Lung (tissue), 11 donors: ENCODE measurements at regions not wholly inside any gene's neighbourhood (a gene's known extent, or its start where the extent isn't known, plus 50 kb on each side); places are given as distances from the start of the nearest gene placed in this dataset.
A peak's percentile ranks its signal among the peaks of the same experiment; 100 is the strongest.

Experiments
- ATAC-seq: fragments of 200-7000 bp; cut with Tn5 transposase; one replicate; pipeline ENCODE4 v1.9.1; 2020; ENCODE audit warnings: moderate number of reproducible peaks; ENCODE audit not compliant: insufficient read depth, low FRiP score
- DNase-seq, 3 donors: peaks; one replicate each; pipeline ENCODE4 v3.0.0-alpha.2; 2013 to 2017
- H3K27ac ChIP-seq, 2 donors: one replicate each; pipeline ENCODE4 v1.5.1; 2013; ENCODE audit warnings: mild to moderate bottlenecking in 2 of 2, moderate library complexity in 2 of 2, control low read depth in 1 of 2, inconsistent platforms in 1 of 2, low read depth in 1 of 2, low read length in 1 of 2
- H3K27me3 ChIP-seq, 3 donors: one replicate each; pipeline ENCODE4 v1.5.1; 2013; ENCODE audit warnings: low read length in 2 of 3; ENCODE audit not compliant: control insufficient read depth in 3 of 3, insufficient read depth in 3 of 3
- H3K36me3 ChIP-seq, 4 donors: one replicate each; pipeline ENCODE4 v1.5.1; 2013; ENCODE audit warnings: low read length in 4 of 4, mild to moderate bottlenecking in 1 of 4, moderate library complexity in 1 of 4; ENCODE audit not compliant: control insufficient read depth in 4 of 4, insufficient read depth in 4 of 4
- H3K4me1 ChIP-seq, 5 donors: one replicate each; pipeline ENCODE4 v1.5.1; 2013; ENCODE audit warnings: low read length in 5 of 5, mild to moderate bottlenecking in 2 of 5, moderate library complexity in 1 of 5; ENCODE audit not compliant: control insufficient read depth in 5 of 5, insufficient read depth in 5 of 5
- H3K4me3 ChIP-seq: one replicate; pipeline ENCODE4 v1.5.1; 2013; ENCODE audit warnings: mild to moderate bottlenecking, control low read depth, moderate library complexity
- H3K9ac ChIP-seq, 2 donors: one replicate each; pipeline ENCODE4 v1.5.1; 2013; ENCODE audit warnings: low read length in 2 of 2, control low read depth in 1 of 2; ENCODE audit not compliant: insufficient read depth in 1 of 2
- H3K9me3 ChIP-seq, 4 donors: one replicate each; pipeline ENCODE4 v1.5.1; 2013; ENCODE audit warnings: low read length in 3 of 4, mild to moderate bottlenecking in 1 of 4, moderate library complexity in 1 of 4; ENCODE audit not compliant: control insufficient read depth in 4 of 4, insufficient read depth in 3 of 4
- WGBS, 2 donors: extraction: QIAGEN DNeasy Blood & Tissue Kit; methylation state at CpG; one replicate each; pipeline ENCODE4 v1.1.7; 2013; 5-methylcytosine and 5-hydroxymethylcytosine counted together
- TF ChIP-seq, protein P1 (sequence below): IDR thresholded peaks from 2 replicates; pipeline ENCODE4 v1.5.1; 2012; ENCODE audit warnings: mild to moderate bottlenecking; ENCODE audit errors: control extremely low read depth, extremely low read depth
- donor health status: control.
- donor health status: control.
- donor health status: Bipolar disorder and iron deficiency.
- donor health status: healthy.
- donor health status: DM: yes; HTN: yes; CAD: no.

DNA sequence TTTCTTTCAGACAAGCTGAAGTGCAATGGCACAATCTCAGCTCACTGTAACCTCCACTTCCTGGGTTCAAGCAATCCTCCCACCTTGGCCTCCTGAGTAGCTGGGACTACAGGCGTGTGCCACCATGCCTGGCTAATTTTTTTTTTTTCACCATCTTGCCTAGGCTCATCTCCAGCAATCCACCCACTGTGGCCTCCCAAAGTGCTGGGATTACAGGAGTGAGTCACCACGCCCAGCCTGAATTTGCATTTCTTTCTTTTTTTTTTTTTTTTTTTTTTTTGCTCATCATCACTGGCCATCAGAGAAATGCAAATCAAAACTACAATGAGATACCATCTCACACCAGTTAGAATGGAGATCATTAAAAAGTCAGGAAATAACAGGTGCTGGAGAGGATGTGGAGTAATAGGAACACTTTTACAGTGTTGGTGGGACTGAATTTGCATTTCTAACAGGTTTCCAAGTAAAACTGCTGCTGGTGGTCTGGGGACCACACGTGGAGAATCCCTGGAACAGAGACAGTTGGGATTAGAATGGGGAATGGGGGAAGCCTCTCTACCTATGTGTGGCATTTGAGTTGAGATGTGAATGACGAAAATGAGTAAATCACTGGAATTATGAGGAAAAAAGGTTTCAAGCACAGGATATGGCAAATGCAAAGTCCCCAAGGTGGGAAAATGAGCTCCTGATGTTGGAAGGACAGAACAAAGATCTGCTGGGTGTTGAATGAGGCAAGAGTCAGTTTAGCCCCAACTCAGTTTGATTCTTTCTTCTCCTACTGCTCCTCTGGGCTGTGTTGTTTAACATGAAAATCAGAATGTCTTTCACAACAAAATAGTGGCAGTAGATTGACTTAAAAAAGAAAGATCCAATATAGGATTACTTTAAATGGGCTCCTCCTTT is 88.8 kb upstream of the MAP4K4 start:
- TF ChIP-seq, protein P1, sequence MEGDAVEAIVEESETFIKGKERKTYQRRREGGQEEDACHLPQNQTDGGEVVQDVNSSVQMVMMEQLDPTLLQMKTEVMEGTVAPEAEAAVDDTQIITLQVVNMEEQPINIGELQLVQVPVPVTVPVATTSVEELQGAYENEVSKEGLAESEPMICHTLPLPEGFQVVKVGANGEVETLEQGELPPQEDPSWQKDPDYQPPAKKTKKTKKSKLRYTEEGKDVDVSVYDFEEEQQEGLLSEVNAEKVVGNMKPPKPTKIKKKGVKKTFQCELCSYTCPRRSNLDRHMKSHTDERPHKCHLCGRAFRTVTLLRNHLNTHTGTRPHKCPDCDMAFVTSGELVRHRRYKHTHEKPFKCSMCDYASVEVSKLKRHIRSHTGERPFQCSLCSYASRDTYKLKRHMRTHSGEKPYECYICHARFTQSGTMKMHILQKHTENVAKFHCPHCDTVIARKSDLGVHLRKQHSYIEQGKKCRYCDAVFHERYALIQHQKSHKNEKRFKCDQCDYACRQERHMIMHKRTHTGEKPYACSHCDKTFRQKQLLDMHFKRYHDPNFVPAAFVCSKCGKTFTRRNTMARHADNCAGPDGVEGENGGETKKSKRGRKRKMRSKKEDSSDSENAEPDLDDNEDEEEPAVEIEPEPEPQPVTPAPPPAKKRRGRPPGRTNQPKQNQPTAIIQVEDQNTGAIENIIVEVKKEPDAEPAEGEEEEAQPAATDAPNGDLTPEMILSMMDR, result no peak
- H3K27ac ChIP-seq, result no peak overlapping the region
- no peak overlapping the region for H3K4me3 ChIP-seq
- H3K4me1 ChIP-seq, result peaks cover 0 to 9% (median 0%) of the 10 kb centered on the region in 5 donors
- H3K36me3 ChIP-seq, result no peaks in the 10 kb centered on the region
- no peaks in the 10 kb centered on the region for H3K27me3 ChIP-seq
- H3K9me3 ChIP-seq, result no peaks in the 10 kb centered on the region
- WGBS, 2 donors, result 85 to 87% methylated on average over 4 of the region's 4 CpGs
- no peak overlapping the region for H3K9ac ChIP-seq
- DNase-seq, result no peak
- ATAC-seq, result no peak

DNA sequence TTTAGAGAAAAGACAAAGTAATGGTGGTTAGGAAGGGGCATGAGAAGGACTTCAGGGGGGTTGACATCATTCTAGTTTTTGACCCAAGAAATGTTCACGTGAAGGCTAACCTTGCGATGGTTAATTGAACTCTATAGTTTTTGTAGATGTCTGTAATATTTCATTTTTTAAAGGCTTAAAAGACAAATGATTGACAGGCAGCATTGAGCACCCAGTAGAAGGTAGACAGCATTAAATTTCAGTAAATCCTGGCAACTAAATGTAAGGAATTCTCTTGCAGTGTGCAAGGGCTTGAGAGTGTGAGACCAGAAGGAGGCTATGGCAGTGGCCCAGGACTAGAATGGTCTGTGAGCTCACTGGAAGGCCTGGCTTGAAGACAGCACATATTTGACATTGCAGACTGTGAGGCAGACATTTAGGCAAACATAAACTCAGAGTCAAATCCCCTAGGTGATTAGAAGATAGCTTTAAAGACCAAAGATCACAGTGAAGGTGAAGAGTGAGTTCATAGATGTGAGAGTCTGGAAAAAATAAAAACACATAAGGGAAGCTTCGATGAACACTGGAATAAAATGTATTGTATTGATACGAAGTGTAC is 100.1 kb upstream of the MAP4K4 start:
- Histone ChIP-seq H3K4me1 (peaks cover 0 to 5% (median 0%) of the 10 kb centered on the region in 5 donors), H3K36me3 (no peaks in the 10 kb centered on the region), H3K9ac (no peak overlapping the region), H3K4me3 (no peak overlapping the region), H3K27ac (no peak overlapping the region), H3K9me3 (peaks cover 0 to 2% (median 0%) of the 10 kb centered on the region in 4 donors), H3K27me3 (no peaks in the 10 kb centered on the region)
- 92 to 95% methylated on average over 4 of the region's 4 CpGs for WGBS, 2 donors
- DNase-seq (peak; percentile 58 to 82 (median 70)), ATAC-seq (no peak)
- TF ChIP-seq, protein P1, result no peak

DNA sequence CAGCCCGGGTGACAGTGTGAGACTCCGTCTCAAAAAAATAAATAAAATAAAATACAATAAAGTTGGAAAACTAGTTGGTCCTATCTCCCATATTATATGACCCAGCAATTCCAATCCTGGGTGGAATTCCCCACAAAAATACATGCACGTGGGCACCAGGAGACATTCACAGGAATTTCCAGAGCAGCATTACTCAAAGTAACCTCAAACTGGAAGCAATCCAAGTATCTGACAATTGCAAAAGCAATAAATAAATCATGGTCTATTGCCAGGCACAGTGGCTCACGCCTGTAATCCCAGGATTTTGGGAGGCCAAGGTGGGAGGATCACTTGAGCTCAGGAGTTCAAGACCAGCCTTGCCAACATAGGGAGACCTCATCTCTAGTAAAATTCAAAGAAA is 101.2 kb upstream of the MAP4K4 start:
- H3K9ac ChIP-seq, result no peak overlapping the region
- H3K9me3 ChIP-seq, result no peaks in the 10 kb centered on the region
- no peak overlapping the region for H3K4me3 ChIP-seq
- no peak for DNase-seq
- TF ChIP-seq, protein P1, result no peak
- no peaks in the 10 kb centered on the region for H3K27me3 ChIP-seq
- H3K4me1 ChIP-seq, result peaks cover 0 to 5% (median 0%) of the 10 kb centered on the region in 5 donors
- H3K36me3 ChIP-seq, result no peaks in the 10 kb centered on the region
- 61 to 71% methylated on average over 4 of the region's 4 CpGs for WGBS, 2 donors
- ATAC-seq, result no peak
- no peak overlapping the region for H3K27ac ChIP-seq
